PC-9 (cell line): ENCODE measurements at regions not wholly inside any gene's neighbourhood (a gene's known extent, or its start where the extent isn't known, plus 50 kb on each side); places are given as distances from the start of the nearest gene placed in this dataset.

Experiments used
- EZH2 ChIP-seq: fragments of 200-600 bp; sonication (generic); IDR thresholded peaks from 2 replicates; pipeline ENCODE4 v1.8.0; 2017; ENCODE audit warnings: antibody characterized with exemption, low read depth
- TF ChIP-seq, protein P1 (sequence below): fragments of 200-600 bp; sonication (generic); conservative IDR thresholded peaks from 2 replicates; pipeline ENCODE4 v1.6.1; 2017; ENCODE audit warnings: mixed run types, antibody characterized with exemption, mild to moderate bottlenecking, moderate library complexity

DNA sequence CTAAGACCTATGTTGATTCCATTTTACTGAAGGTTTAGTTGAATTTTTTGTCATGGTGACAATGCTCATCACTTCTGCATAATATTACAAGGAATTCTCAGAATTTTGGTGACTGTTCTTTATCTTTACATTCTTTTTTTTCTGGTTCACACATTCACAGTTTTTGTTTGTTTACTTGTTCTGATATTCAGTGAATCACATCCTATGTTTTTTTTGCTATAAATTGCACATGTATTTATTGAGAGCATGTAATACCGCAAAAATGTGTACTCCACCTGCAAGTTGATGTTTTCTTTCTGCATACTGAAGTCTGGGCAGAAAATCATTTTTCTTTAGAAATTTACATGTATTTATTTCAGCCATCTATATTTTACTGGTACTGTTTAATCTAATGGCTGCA lies 261.9 kb upstream of the CDH10 start:
- TF ChIP-seq, protein P1, sequence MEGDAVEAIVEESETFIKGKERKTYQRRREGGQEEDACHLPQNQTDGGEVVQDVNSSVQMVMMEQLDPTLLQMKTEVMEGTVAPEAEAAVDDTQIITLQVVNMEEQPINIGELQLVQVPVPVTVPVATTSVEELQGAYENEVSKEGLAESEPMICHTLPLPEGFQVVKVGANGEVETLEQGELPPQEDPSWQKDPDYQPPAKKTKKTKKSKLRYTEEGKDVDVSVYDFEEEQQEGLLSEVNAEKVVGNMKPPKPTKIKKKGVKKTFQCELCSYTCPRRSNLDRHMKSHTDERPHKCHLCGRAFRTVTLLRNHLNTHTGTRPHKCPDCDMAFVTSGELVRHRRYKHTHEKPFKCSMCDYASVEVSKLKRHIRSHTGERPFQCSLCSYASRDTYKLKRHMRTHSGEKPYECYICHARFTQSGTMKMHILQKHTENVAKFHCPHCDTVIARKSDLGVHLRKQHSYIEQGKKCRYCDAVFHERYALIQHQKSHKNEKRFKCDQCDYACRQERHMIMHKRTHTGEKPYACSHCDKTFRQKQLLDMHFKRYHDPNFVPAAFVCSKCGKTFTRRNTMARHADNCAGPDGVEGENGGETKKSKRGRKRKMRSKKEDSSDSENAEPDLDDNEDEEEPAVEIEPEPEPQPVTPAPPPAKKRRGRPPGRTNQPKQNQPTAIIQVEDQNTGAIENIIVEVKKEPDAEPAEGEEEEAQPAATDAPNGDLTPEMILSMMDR = no peak
- TF ChIP-seq EZH2 = no peak
